MM.1S (cell line): ENCODE measurements at regions not wholly inside any gene's neighbourhood (a gene's known extent, or its start where the extent isn't known, plus 50 kb on each side); places are given as distances from the start of the nearest gene placed in this dataset.

Experiments
- DNase-seq: peaks from one replicate; pipeline ENCODE4 v3.0.0-alpha.2; 2015
- H2AFZ ChIP-seq: fragments of 300-600 bp; sonication (generic); 2 replicates; pipeline ENCODE4 v1.6.0; 2016; ENCODE audit warnings: antibody characterized with exemption, low read length
- H3F3A ChIP-seq: fragments of 300-600 bp; sonication (generic); 2 replicates; pipeline ENCODE4 v1.6.1; 2016; ENCODE audit warnings: mild to moderate bottlenecking, antibody characterized with exemption, low read length, moderate library complexity, mixed read lengths; ENCODE audit not compliant: insufficient read depth
- H3K27ac ChIP-seq: fragments of 300-600 bp; sonication (generic); 2 replicates; pipeline ENCODE4 v1.5.1; 2016; ENCODE audit warnings: mild to moderate bottlenecking, low read length
- H3K27me3 ChIP-seq: fragments of 300-600 bp; sonication (generic); replicated peaks from 2 replicates; pipeline ENCODE4 v1.6.0; 2016; ENCODE audit warnings: low read length; ENCODE audit not compliant: insufficient read depth
- H3K36me3 ChIP-seq: fragments of 300-600 bp; sonication (generic); replicated peaks from 2 replicates; pipeline ENCODE4 v1.6.1; 2016; ENCODE audit warnings: mild to moderate bottlenecking, low read length, mixed read lengths; ENCODE audit not compliant: insufficient read depth
- H3K4me1 ChIP-seq: fragments of 300-600 bp; sonication (generic); 2 replicates; pipeline ENCODE4 v1.6.1; 2016; ENCODE audit warnings: low read length, mixed read lengths
- H3K4me2 ChIP-seq: fragments of 300-600 bp; sonication (generic); 2 replicates; pipeline ENCODE4 v1.6.0; 2016; ENCODE audit warnings: low read depth, low read length
- H3K4me3 ChIP-seq: fragments of 300-600 bp; sonication (generic); 2 replicates; pipeline ENCODE4 v1.5.1; 2016; ENCODE audit warnings: low read length, mixed read lengths
- H3K79me2 ChIP-seq: fragments of 300-600 bp; sonication (generic); 2 replicates; pipeline ENCODE4 v1.6.1; 2016; ENCODE audit warnings: mixed run types, low read length, mixed read lengths
- H3K9ac ChIP-seq: fragments of 300-600 bp; sonication (generic); 2 replicates; pipeline ENCODE4 v1.6.1; 2016; ENCODE audit warnings: low read length, mixed read lengths
- H3K9me2 ChIP-seq: fragments of 300-600 bp; sonication (generic); replicated peaks from 2 replicates; pipeline ENCODE4 v1.6.1; 2016; ENCODE audit warnings: mild to moderate bottlenecking, low read length, mixed read lengths; ENCODE audit not compliant: insufficient read depth
- H3K9me3 ChIP-seq: fragments of 300-600 bp; sonication (generic); replicated peaks from 2 replicates; pipeline ENCODE4 v1.6.1; 2016; ENCODE audit warnings: mild to moderate bottlenecking, low read length, mixed read lengths; ENCODE audit not compliant: insufficient read depth
- H4K20me1 ChIP-seq: fragments of 300-600 bp; sonication (generic); 2 replicates; pipeline ENCODE4 v1.6.1; 2016; ENCODE audit warnings: mild to moderate bottlenecking, low read length, moderate library complexity, mixed read lengths; ENCODE audit not compliant: insufficient read depth
- CTCF ChIP-seq: fragments of 300-600 bp; sonication (generic); IDR thresholded peaks from 2 replicates; pipeline ENCODE4 v1.5.1; 2016; ENCODE audit warnings: antibody characterized with exemption, low read length, mixed read lengths
- EZH2 ChIP-seq: fragments of 300-600 bp; sonication (generic); optimal IDR thresholded peaks from 2 replicates; pipeline ENCODE3; 2017; ENCODE audit warnings: low read depth, mild to moderate bottlenecking, antibody characterized with exemption, low read length, mixed read lengths
- EZH2phosphoT487 ChIP-seq: fragments of 300-600 bp; sonication (generic); IDR thresholded peaks from 2 replicates; pipeline ENCODE4 v1.6.1; 2018; ENCODE audit warnings: antibody characterized with exemption, low read length

DNA sequence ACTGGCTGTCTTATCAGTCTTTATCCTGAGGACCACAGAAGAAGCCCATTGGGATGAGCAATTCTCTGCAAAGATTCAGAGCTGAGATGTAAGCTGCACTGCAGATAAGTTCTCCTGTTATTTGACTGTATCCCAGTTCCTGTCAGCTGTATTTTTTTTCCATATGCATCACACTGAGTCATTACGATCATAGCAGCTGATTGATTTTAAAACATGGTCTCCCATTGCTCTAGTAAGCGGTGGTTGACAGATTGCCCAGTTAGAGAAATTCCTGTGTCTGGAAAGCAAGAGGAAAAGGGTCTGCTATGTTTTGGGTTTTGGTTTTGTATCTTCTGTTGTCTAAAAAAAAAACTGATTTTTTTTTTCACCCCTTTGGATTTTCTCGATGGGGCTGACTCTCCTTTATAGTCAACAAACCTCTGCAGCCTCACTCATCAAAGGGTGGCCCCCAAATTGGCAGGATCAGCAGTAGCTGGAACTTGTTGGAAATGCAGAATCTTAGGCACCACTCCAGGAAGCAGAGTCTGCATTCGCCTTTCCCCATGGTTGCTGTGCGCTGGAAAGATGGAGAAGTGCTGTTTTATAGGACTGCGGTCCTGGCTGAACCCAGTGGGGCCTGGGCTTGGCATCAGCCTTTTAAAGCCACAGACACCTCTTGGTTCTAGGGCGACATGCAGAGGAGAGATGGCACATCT is 220.1 kb upstream of the MPHOSPH6 start:
- Histone ChIP-seq H3K9ac (no peak overlapping the region), H3K4me3 (no peak overlapping the region), H3K36me3 (no peaks in the 10 kb centered on the region), H3K79me2 (no peaks in the 10 kb centered on the region), H4K20me1 (no peaks in the 10 kb centered on the region), H3K9me3 (no peaks in the 10 kb centered on the region), H3K27ac (no peak overlapping the region), H3K4me1 (no peaks in the 10 kb centered on the region), H3F3A (no peaks in the 10 kb centered on the region), H2AFZ (no peak overlapping the region), H3K27me3 (no peaks in the 10 kb centered on the region), H3K4me2 (no peak overlapping the region), H3K9me2 (no peaks in the 10 kb centered on the region)
- no peak for TF ChIP-seq EZH2phosphoT487
- no peak for TF ChIP-seq CTCF
- TF ChIP-seq EZH2: no peak
- no peak for DNase-seq

DNA sequence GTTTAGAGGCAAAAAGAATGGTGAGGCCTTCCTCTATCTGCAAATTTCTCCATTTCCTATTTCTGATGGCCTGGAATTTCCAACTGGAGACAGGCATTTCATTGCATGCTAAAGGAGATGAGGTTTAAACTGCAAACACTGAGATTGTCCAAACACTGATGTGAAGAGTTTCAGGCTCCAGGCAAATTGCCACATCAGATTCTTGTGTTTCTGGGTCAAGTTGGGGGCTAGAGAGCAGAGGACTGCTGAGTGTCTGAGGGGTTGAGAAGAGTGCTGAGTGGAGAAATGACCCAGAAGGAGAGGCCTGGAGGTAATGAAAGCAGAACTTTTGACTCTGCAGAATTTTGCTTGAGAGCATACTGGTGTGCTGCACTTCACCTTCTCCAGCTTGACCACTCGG is 216.7 kb upstream of the MPHOSPH6 start:
- no peak for DNase-seq
- Histone ChIP-seq H3K4me3 (no peak overlapping the region), H3K9me3 (no peaks in the 10 kb centered on the region), H3K9me2 (no peaks in the 10 kb centered on the region), H3K4me2 (no peak overlapping the region), H4K20me1 (no peaks in the 10 kb centered on the region), H2AFZ (no peak overlapping the region), H3K4me1 (no peaks in the 10 kb centered on the region), H3F3A (no peaks in the 10 kb centered on the region), H3K27ac (no peak overlapping the region), H3K36me3 (no peaks in the 10 kb centered on the region), H3K79me2 (no peaks in the 10 kb centered on the region), H3K27me3 (no peaks in the 10 kb centered on the region), H3K9ac (no peak overlapping the region)
- TF ChIP-seq CTCF (no peak), EZH2 (no peak), EZH2phosphoT487 (no peak)

DNA sequence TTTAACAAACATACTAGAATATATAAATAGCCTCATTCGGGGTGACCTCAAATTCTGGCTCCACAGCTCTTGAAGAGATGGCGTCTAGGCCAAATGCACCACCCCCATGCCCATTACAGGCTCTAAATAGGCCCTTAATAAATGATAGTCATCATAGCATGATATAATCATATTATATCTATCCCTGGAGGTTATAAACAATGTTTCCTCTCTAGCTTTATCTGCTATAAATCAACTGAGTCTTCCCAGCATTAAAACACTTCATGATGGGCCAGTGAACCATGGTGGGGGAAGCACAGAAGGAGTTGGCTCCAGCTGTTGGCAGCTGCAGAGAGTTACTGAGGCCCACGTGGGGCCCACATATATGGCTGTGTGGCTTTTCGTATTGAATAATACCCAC is 214.9 kb upstream of the MPHOSPH6 start:
- Histone ChIP-seq H4K20me1 (no peaks in the 10 kb centered on the region), H3K4me3 (no peak overlapping the region), H3K4me2 (no peak overlapping the region), H2AFZ (no peak overlapping the region), H3K9me3 (no peaks in the 10 kb centered on the region), H3F3A (no peaks in the 10 kb centered on the region), H3K4me1 (no peaks in the 10 kb centered on the region), H3K27me3 (no peaks in the 10 kb centered on the region), H3K9ac (no peak overlapping the region), H3K9me2 (no peaks in the 10 kb centered on the region), H3K36me3 (no peaks in the 10 kb centered on the region), H3K27ac (no peak overlapping the region), H3K79me2 (no peaks in the 10 kb centered on the region)
- no peak for DNase-seq
- TF ChIP-seq CTCF (no peak), EZH2phosphoT487 (no peak), EZH2 (no peak)
